ENCODE measurements at regions not wholly inside any gene's neighbourhood (a gene's known extent, or its start where the extent isn't known, plus 50 kb on each side); places are given as distances from the start of the nearest gene placed in this dataset.

GRCh38 chr20:51266353-51266752 is 243.4 kb upstream of the KCNG1 start:
- Histone ChIP-seq H3K27ac (no peak overlapping the region), H3K27me3 (no peaks in the 10 kb centered on the region), H3K9me3 (ENCODE audit: low read depth) (no peaks in the 10 kb centered on the region), H3K36me3 (no peaks in the 10 kb centered on the region), H3K4me1 (ENCODE audit: low read depth) (peaks cover 20% of the 10 kb centered on the region), H3K4me3 (no peak overlapping the region)
- no peak for TF ChIP-seq CTCF (IDR thresholded peaks at IDR 0.05; ENCODE audit: low read depth, low read length)
- no peak for DNase-seq (ENCODE audit: low read depth in 1 of 2, low spot score in 1 of 2)

- no peak for DNase-seq (ENCODE audit: low read depth in 1 of 2, low spot score in 1 of 2)
- Histone ChIP-seq H3K9me3 (ENCODE audit: low read depth) (no peaks in the 10 kb centered on the region), H3K4me3 (no peak overlapping the region), H3K4me1 (ENCODE audit: low read depth) (peaks cover 26% of the 10 kb centered on the region), H3K27ac (no peak overlapping the region), H3K36me3 (no peaks in the 10 kb centered on the region), H3K27me3 (no peaks in the 10 kb centered on the region)
- no peak for TF ChIP-seq CTCF (IDR thresholded peaks at IDR 0.05; ENCODE audit: low read depth, low read length)
These were observed 242.5 kb upstream of the KCNG1 start for GRCh38 chr20:51265361-51265760.

GRCh38 chr20:51262240-51262639 is 239.3 kb upstream of the KCNG1 start:
- Histone ChIP-seq H3K27me3 (no peaks in the 10 kb centered on the region), H3K36me3 (no peaks in the 10 kb centered on the region), H3K4me1 (ENCODE audit: low read depth) (peaks cover 26% of the 10 kb centered on the region), H3K9me3 (ENCODE audit: low read depth) (no peaks in the 10 kb centered on the region), H3K4me3 (no peak overlapping the region), H3K27ac (peak overlapping the region; percentile 88)
- peak in 1 of 2 donors; percentile 90 for DNase-seq (ENCODE audit: low read depth in 1 of 2, low spot score in 1 of 2)
- no peak for TF ChIP-seq CTCF (IDR thresholded peaks at IDR 0.05; ENCODE audit: low read depth, low read length)

- Histone ChIP-seq H3K36me3 (no peaks in the 10 kb centered on the region), H3K4me1 (ENCODE audit: low read depth) (peaks cover 26% of the 10 kb centered on the region), H3K4me3 (no peak overlapping the region), H3K27me3 (no peaks in the 10 kb centered on the region), H3K27ac (no peak overlapping the region), H3K9me3 (ENCODE audit: low read depth) (no peaks in the 10 kb centered on the region)
- no peak for DNase-seq (ENCODE audit: low read depth in 1 of 2, low spot score in 1 of 2)
- TF ChIP-seq CTCF (IDR thresholded peaks at IDR 0.05; ENCODE audit: low read depth, low read length), result no peak
These were observed 236.5 kb upstream of the KCNG1 start for GRCh38 chr20:51259455-51259854.

GRCh38 chr20:51258582-51259165 is 235.8 kb upstream of the KCNG1 start:
- DNase-seq (ENCODE audit: low read depth in 1 of 2, low spot score in 1 of 2), result peak in 1 of 2 donors; percentile 18
- no peak for TF ChIP-seq CTCF (IDR thresholded peaks at IDR 0.05; ENCODE audit: low read depth, low read length)
- no peak overlapping the region for H3K27ac ChIP-seq
- H3K4me1 ChIP-seq (ENCODE audit: low read depth), result peaks cover 26% of the 10 kb centered on the region
- H3K4me3 ChIP-seq, result no peak overlapping the region
- no peaks in the 10 kb centered on the region for H3K9me3 ChIP-seq (ENCODE audit: low read depth)
- no peaks in the 10 kb centered on the region for H3K36me3 ChIP-seq
- no peaks in the 10 kb centered on the region for H3K27me3 ChIP-seq
